HUDEP-2 (cell line): ENCODE measurements at regions not wholly inside any gene's neighbourhood (a gene's known extent, or its start where the extent isn't known, plus 50 kb on each side); places are given as distances from the start of the nearest gene placed in this dataset.

Experiments used
- DNase-seq, 76 experiments: peaks; one replicate each; lab custom pipeline; 2025; ENCODE audit not compliant: unreplicated experiment in 76 of 76; lab: John Stamatoyannopoulos, UW

- DNase-seq, result no peak
Measured at GRCh38 chr4:156596706-156597329, 374.8 kb downstream of the PDGFC start.

GRCh38 chr4:156596026-156596425, 375.6 kb downstream of the PDGFC start:
- DNase-seq, result no peak

- no peak for DNase-seq
Measured at GRCh38 chr4:156595041-156595440, 376.6 kb downstream of the PDGFC start.

GRCh38 chr4:156594624-156595023, 377.0 kb downstream of the PDGFC start:
- peak in 1 of 76 experiments; percentile 6 for DNase-seq

- DNase-seq, result no peak
Measured at GRCh38 chr4:156593464-156593863, 378.1 kb downstream of the PDGFC start.

GRCh38 chr4:156591679-156592078, 379.9 kb downstream of the PDGFC start:
- DNase-seq, result no peak

GRCh38 chr4:156584100-156584499, 387.5 kb downstream of the PDGFC start:
- no peak for DNase-seq

- no peak for DNase-seq
Measured at GRCh38 chr4:156583265-156583664, 388.3 kb downstream of the PDGFC start.

- no peak for DNase-seq
Measured at GRCh38 chr4:156581282-156582063, 390.1 kb downstream of the PDGFC start.

- DNase-seq, result no peak
Measured at GRCh38 chr4:156578713-156579112, 392.9 kb downstream of the PDGFC start.

GRCh38 chr4:156578005-156578404, 393.6 kb downstream of the PDGFC start:
- no peak for DNase-seq

- no peak for DNase-seq
Measured at GRCh38 chr4:156576946-156577345, 394.7 kb downstream of the PDGFC start.

GRCh38 chr4:156575430-156576073, 396.0 kb downstream of the PDGFC start:
- no peak for DNase-seq

- DNase-seq, result no peak
Measured at GRCh38 chr4:156571146-156571545, 400.5 kb downstream of the PDGFC start.

- no peak for DNase-seq
Measured at GRCh38 chr4:156569535-156569934, 402.1 kb downstream of the PDGFC start.

GRCh38 chr4:156568484-156568883, 403.1 kb downstream of the PDGFC start:
- no peak for DNase-seq

- DNase-seq, result no peak
Measured at GRCh38 chr4:156568041-156568440, 403.6 kb downstream of the PDGFC start.

GRCh38 chr4:156560701-156561100, 410.9 kb downstream of the PDGFC start:
- DNase-seq, result no peak

- no peak for DNase-seq
Measured at GRCh38 chr4:156559346-156559745, 412.3 kb downstream of the PDGFC start.

- DNase-seq, result no peak
Measured at GRCh38 chr4:156558373-156559025, 413.1 kb downstream of the PDGFC start.

GRCh38 chr4:156557920-156558319, 413.7 kb downstream of the PDGFC start:
- DNase-seq, result no peak
